ENCODE measurements at regions not wholly inside any gene's neighbourhood (a gene's known extent, or its start where the extent isn't known, plus 50 kb on each side); places are given as distances from the start of the nearest gene placed in this dataset.

DNA sequence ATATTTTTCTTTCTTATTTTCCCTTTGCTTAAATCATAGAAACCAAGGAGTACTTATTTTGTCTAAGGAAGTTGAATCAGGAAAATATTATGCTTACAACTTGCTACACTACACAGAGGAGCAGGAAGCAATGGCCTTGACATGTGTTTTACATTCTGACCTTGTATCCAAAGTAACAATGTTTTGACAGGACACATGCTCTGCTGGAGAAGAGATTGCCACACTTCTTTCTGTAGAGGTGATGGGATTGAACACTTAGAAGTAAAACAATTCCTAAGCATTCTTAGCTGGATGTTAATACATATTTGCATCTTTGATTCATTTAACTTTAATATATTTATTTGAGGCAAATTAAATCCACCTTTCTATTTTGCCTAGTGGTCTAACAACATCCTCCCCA, 929.1 kb downstream of the DSC3 start:
- no peaks in the 10 kb centered on the region for H3K79me2 ChIP-seq (ENCODE audit: insufficient read depth, low read length)
- no peak overlapping the region for H3K4me3 ChIP-seq (ENCODE audit: low read depth in 1 of 2, low read length in 2 of 2)
- TF ChIP-seq CTCF (IDR thresholded peaks at IDR 0.05; ENCODE audit: borderline replicate concordance, extremely low read depth, low read length, poor library complexity, severe bottlenecking): no peak
- TF ChIP-seq EZH2 (IDR thresholded peaks at IDR 0.05; ENCODE audit: borderline replicate concordance, low read depth, low read length, severe bottlenecking): no peak
- no peaks in the 10 kb centered on the region for H3K36me3 ChIP-seq (ENCODE audit: insufficient read depth, low read length)
- H3K9ac ChIP-seq (ENCODE audit: low read depth, low read length): no peak overlapping the region
- no peak for DNase-seq
- peaks cover 2% of the 10 kb centered on the region for H3K9me3 ChIP-seq (ENCODE audit: insufficient read depth, low read length, severe bottlenecking)
- H3K4me1 ChIP-seq (ENCODE audit: insufficient read depth, low read length): no peaks in the 10 kb centered on the region
- ATAC-seq (ENCODE audit: insufficient read depth, low read depth): no peak
- no peaks in the 10 kb centered on the region for H3K27me3 ChIP-seq (ENCODE audit: insufficient read depth, low read length, poor library complexity)
- H3K4me2 ChIP-seq (ENCODE audit: insufficient read depth, low read length): no peak overlapping the region
- no peaks in the 10 kb centered on the region for H4K20me1 ChIP-seq (ENCODE audit: insufficient read depth, low read length)
- H3K27ac ChIP-seq (ENCODE audit: low read length): no peak overlapping the region
- no peak overlapping the region for H2AFZ ChIP-seq (ENCODE audit: low read depth, low read length)

DNA sequence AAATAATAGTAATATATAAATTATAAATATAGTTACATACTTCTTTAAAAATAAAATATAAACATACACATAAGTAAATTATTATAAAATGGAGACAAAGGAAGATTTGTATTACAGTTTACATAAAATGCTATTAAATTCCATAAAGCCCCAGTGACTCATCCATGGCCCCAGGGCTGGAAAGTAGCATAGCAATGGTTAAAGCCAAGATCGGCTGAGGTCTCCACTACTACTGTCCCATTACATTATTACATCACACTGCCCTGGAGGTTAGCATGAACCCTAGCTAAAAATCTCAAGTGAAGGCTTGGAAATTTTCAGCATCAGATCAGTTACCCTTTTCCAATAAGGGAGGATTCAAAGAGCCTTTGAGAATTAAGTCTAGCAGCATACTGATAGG, 936.2 kb downstream of the DSC3 start:
- Histone ChIP-seq H3K9ac (ENCODE audit: low read depth, low read length) (no peak overlapping the region), H3K4me1 (ENCODE audit: insufficient read depth, low read length) (no peaks in the 10 kb centered on the region), H3K4me2 (ENCODE audit: insufficient read depth, low read length) (no peak overlapping the region), H3K27ac (ENCODE audit: low read length) (no peak overlapping the region), H2AFZ (ENCODE audit: low read depth, low read length) (no peak overlapping the region), H3K79me2 (ENCODE audit: insufficient read depth, low read length) (no peaks in the 10 kb centered on the region), H3K9me3 (ENCODE audit: insufficient read depth, low read length, severe bottlenecking) (no peaks in the 10 kb centered on the region), H4K20me1 (ENCODE audit: insufficient read depth, low read length) (no peaks in the 10 kb centered on the region), H3K27me3 (ENCODE audit: insufficient read depth, low read length, poor library complexity) (no peaks in the 10 kb centered on the region), H3K36me3 (ENCODE audit: insufficient read depth, low read length) (no peaks in the 10 kb centered on the region), H3K4me3 (ENCODE audit: low read depth in 1 of 2, low read length in 2 of 2) (no peak overlapping the region)
- DNase-seq (no peak), ATAC-seq (ENCODE audit: insufficient read depth, low read depth) (no peak)
- TF ChIP-seq EZH2 (IDR thresholded peaks at IDR 0.05; ENCODE audit: borderline replicate concordance, low read depth, low read length, severe bottlenecking): no peak
- TF ChIP-seq CTCF (IDR thresholded peaks at IDR 0.05; ENCODE audit: borderline replicate concordance, extremely low read depth, low read length, poor library complexity, severe bottlenecking): no peak

- no peaks in the 10 kb centered on the region for H3K27me3 ChIP-seq (ENCODE audit: insufficient read depth, low read length, poor library complexity)
- no peak overlapping the region for H3K9ac ChIP-seq (ENCODE audit: low read depth, low read length)
- no peaks in the 10 kb centered on the region for H3K36me3 ChIP-seq (ENCODE audit: insufficient read depth, low read length)
- H4K20me1 ChIP-seq (ENCODE audit: insufficient read depth, low read length): no peaks in the 10 kb centered on the region
- no peaks in the 10 kb centered on the region for H3K79me2 ChIP-seq (ENCODE audit: insufficient read depth, low read length)
- no peaks in the 10 kb centered on the region for H3K9me3 ChIP-seq (ENCODE audit: insufficient read depth, low read length, severe bottlenecking)
- H3K27ac ChIP-seq (ENCODE audit: low read length): no peak overlapping the region
- ATAC-seq (ENCODE audit: insufficient read depth, low read depth): no peak
- H3K4me2 ChIP-seq (ENCODE audit: insufficient read depth, low read length): no peak overlapping the region
- H3K4me3 ChIP-seq (ENCODE audit: low read depth in 1 of 2, low read length in 2 of 2): no peak overlapping the region
- H2AFZ ChIP-seq (ENCODE audit: low read depth, low read length): no peak overlapping the region
- no peak for DNase-seq
- TF ChIP-seq CTCF (IDR thresholded peaks at IDR 0.05; ENCODE audit: borderline replicate concordance, extremely low read depth, low read length, poor library complexity, severe bottlenecking) (no peak), EZH2 (IDR thresholded peaks at IDR 0.05; ENCODE audit: borderline replicate concordance, low read depth, low read length, severe bottlenecking) (no peak)
- no peaks in the 10 kb centered on the region for H3K4me1 ChIP-seq (ENCODE audit: insufficient read depth, low read length)
Observed at GRCh38 chr18:30103881-30104280, 938.7 kb downstream of the DSC3 start.

GRCh38 chr18:30096796-30097195, 945.7 kb downstream of the DSC3 start:
- Histone ChIP-seq H3K27ac (ENCODE audit: low read length) (no peak overlapping the region), H3K27me3 (ENCODE audit: insufficient read depth, low read length, poor library complexity) (no peaks in the 10 kb centered on the region), H3K9me3 (ENCODE audit: insufficient read depth, low read length, severe bottlenecking) (no peaks in the 10 kb centered on the region), H3K79me2 (ENCODE audit: insufficient read depth, low read length) (no peaks in the 10 kb centered on the region), H3K9ac (ENCODE audit: low read depth, low read length) (no peak overlapping the region), H2AFZ (ENCODE audit: low read depth, low read length) (no peak overlapping the region), H3K4me1 (ENCODE audit: insufficient read depth, low read length) (no peaks in the 10 kb centered on the region), H4K20me1 (ENCODE audit: insufficient read depth, low read length) (no peaks in the 10 kb centered on the region), H3K4me3 (ENCODE audit: low read depth in 1 of 2, low read length in 2 of 2) (no peak overlapping the region), H3K36me3 (ENCODE audit: insufficient read depth, low read length) (no peaks in the 10 kb centered on the region), H3K4me2 (ENCODE audit: insufficient read depth, low read length) (no peak overlapping the region)
- TF ChIP-seq EZH2 (IDR thresholded peaks at IDR 0.05; ENCODE audit: borderline replicate concordance, low read depth, low read length, severe bottlenecking) (no peak), CTCF (IDR thresholded peaks at IDR 0.05; ENCODE audit: borderline replicate concordance, extremely low read depth, low read length, poor library complexity, severe bottlenecking) (no peak)
- no peak for DNase-seq
- no peak for ATAC-seq (ENCODE audit: insufficient read depth, low read depth)
